HG03342 (cell line): ENCODE measurements at regions not wholly inside any gene's neighbourhood (a gene's known extent, or its start where the extent isn't known, plus 50 kb on each side); places are given as distances from the start of the nearest gene placed in this dataset.

Source experiments
- ATAC-seq: cut with Tn5 transposase; IDR thresholded peaks from one replicate; pipeline ENCODE4 v1.9.1; 2021; ENCODE audit warnings: mild to moderate bottlenecking, moderate library complexity; ENCODE audit not compliant: unreplicated experiment

DNA sequence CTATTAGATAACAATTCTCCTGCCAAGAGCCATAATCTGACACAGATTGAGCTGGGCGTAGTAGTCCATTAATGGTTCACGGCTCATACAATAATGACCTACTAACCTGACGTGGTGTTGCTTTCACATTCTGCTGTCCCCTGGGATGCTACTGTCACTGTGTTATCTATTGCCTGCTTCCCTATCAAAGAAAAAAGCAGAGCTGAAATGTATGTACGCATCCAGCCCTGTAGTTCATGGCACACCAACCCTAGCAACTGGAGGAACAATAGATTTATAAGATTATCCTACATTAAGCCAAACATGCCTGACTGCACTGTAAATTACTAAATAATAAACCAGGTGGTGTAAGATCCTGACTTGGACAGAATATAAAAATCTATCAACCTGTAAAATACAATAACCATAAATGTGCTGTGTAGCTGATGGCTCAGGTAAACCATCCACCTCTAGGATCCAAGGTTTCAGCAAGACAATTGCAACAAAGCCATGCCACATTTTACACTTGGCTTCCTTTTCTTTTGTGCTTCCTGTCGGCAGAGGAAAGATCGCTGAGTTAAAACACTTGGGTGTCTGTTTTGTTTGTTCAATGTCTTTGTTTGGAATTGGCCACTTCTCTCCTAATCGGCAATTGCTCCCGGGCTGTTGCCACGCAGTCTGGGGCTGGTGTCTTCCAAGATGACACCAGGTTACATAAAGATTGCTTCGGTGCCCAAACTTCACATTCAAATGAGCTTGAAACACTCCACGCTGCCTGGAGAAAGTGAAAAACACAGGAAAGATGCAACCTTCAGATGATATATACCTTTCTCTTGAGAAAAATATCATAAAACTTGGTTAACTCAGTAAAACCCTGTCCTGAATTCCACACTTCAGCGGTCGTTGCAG lies 143.9 kb upstream of the MGMT start:
- no peak for ATAC-seq

GRCh38 chr10:129323879-129324278 lies 143.2 kb upstream of the MGMT start:
- no peak for ATAC-seq

GRCh38 chr10:129325893-129326292 lies 141.1 kb upstream of the MGMT start:
- ATAC-seq: no peak

DNA sequence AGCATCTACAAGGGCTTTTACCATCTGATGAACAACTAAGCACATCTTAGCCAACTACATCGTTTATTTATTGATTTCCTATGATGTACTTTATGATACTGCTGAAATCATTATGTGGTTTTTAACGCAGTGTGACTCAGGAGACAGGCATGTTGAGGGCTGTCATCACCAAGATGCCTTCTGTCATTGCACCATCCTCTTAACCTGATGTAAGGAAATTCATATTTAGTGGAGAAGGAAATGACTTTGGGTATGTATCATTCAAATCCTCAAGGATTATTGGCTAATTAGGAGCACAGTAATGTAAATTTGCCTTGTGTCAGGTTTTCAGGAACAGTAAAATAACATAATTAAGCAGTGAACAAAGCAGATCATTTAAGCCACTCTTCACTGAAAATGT lies 138.5 kb upstream of the MGMT start:
- ATAC-seq: no peak

GRCh38 chr10:129329385-129330055 lies 137.5 kb upstream of the MGMT start:
- no peak for ATAC-seq

DNA sequence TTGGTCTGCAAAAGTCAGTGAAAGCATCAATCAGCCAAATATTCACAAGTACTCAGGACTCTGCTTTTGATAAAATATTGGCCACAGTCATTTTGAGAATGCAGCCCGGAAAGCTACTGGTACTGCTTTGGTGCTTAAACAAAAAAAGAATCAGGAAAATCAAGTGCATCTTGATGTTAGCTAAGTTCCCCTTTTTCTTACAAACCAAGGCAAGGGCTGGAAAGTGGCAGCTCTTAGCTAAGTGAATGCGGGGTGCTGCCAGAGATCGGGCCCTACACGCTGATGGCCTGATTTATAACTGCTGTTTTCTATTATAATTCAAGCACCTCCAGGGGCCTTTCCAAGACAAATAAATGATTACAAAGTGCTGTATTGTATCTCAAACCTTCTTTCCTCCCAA lies 136.8 kb upstream of the MGMT start:
- ATAC-seq: no peak

DNA sequence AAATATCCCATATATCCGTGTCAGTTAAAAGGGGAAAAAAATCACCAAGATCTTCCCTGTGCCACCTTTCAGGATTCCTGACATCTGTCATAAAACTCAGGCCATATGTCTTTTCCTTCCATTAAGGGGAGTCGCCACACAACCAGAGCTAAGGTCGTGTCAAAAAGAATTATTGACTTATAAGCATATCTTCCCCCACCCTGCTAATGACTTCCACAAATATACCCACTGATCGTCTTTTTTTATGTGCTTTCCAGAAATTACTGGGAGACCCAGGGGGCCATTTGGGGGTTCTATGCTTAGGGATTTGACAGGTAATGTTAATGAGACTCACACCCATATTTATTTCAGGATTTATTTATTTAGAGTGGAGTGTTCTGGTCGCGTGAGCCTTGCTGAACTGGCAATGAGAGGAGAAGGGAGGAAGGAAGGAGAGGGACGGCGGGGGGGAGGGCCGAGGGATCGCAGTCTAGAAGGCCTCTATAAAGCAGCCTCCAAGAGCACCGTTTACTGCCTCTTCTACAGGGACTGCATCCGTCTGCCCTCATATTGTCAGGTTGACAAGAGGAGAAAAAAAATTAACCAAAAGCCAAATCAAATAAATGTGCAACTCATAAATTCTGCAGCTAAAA lies 135.7 kb upstream of the MGMT start:
- ATAC-seq: no peak

GRCh38 chr10:129331839-129332220 lies 135.2 kb upstream of the MGMT start:
- ATAC-seq: no peak

DNA sequence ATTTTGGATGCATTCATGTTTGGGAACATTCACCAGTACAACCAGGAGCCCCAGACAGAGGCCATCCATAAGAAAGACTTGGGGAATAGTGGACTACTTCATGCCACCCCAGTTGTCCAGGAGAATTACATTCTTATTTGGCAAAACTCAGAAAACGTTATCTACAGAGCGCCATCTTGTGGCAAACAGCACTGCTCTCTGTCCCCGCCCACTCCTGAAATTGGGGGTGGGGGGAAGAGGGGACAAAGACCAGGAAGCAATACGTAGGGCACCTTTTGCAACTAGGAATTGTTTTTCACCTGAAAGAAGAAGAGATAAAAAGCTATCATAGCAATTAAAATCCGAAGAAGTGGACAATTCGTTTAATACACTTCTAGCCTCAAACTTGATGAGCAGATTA lies 134.6 kb upstream of the MGMT start:
- no peak for ATAC-seq

- no peak for ATAC-seq
Measured at GRCh38 chr10:129333706-129334105, 133.3 kb upstream of the MGMT start.

DNA sequence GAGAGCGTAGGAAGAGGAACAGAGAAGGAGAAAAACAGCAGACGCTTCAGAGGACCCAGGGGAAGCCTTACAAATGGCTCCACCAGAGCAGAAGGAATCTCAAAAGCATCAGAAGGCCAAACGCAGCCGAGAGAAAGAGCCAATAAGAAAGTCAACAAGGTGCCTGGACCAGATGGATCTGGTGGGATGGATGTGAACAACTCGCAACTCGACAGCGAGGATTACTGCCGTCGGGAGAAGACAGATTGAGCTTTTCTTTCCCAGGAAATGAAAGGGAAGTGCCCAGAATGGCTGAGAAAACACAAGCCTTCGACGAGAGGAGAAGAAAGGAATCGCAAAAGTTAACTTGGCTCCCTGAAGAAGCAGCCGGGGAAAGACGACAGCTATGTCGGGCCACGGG lies 132.8 kb upstream of the MGMT start:
- no peak for ATAC-seq

- no peak for ATAC-seq
Measured at GRCh38 chr10:129335396-129335795, 131.6 kb upstream of the MGMT start.

DNA sequence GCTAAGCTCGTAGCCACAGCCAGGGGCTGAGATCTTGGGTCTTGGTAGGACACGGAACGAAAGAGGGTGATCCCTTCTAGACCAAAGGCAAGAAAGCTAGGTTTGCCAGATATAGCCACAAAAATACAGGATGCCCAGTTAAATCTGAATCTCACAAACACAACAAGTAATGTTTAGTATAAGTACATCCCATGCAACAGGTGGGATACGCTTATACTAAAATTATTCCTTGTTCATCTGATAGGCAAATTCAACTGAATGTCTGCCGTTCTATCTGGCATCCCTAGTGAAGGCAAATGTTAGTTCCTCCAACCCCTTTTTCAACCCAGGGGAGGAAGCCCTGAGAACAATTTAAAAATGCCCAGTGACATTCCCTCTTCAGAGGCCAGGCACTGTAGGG lies 131.1 kb upstream of the MGMT start:
- no peak for ATAC-seq

- no peak for ATAC-seq
Measured at GRCh38 chr10:129339191-129339590, 127.8 kb upstream of the MGMT start.

GRCh38 chr10:129339841-129340240 lies 127.2 kb upstream of the MGMT start:
- no peak for ATAC-seq

DNA sequence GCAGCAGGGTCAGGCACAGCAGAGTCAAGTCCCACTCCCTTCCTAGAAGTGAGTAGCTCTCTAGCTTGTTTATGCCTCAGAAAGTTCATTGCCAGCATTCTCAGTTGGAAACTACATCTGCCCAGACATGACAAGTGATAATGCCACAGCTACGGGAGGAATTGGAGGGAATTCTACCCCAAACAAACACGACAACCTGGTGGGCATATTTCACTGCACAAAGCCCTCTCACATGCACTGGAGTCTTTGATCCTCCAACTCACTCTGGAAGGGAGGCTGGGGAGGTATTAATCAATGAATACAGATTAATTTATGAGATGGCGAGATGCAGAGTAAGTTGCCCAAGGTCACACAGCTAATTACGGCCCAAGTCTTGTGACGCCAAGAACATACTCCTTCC lies 126.0 kb upstream of the MGMT start:
- no peak for ATAC-seq

- ATAC-seq: no peak
Measured at GRCh38 chr10:129342385-129342784, 124.7 kb upstream of the MGMT start.

- no peak for ATAC-seq
Measured at GRCh38 chr10:129343141-129343540, 123.9 kb upstream of the MGMT start.

DNA sequence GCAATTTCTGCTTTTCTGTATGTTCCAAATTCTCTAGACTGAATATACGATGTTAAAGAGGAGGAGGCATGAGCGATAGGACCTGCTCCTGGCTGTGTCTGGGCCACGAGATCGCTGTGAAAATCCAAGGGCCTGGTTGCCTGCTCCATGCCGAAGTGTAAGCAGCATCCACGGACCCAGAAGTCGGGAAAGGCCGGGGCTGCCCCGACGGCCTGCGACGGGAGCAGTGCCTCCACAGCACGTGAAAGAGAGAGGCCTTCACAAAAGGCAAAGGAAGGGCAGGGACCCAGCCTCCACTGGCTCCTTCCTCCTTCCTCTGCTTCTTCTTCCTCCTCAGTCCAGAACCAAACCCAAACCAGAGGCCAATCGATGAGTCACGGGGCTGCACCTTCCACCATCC lies 122.9 kb upstream of the MGMT start:
- no peak for ATAC-seq

DNA sequence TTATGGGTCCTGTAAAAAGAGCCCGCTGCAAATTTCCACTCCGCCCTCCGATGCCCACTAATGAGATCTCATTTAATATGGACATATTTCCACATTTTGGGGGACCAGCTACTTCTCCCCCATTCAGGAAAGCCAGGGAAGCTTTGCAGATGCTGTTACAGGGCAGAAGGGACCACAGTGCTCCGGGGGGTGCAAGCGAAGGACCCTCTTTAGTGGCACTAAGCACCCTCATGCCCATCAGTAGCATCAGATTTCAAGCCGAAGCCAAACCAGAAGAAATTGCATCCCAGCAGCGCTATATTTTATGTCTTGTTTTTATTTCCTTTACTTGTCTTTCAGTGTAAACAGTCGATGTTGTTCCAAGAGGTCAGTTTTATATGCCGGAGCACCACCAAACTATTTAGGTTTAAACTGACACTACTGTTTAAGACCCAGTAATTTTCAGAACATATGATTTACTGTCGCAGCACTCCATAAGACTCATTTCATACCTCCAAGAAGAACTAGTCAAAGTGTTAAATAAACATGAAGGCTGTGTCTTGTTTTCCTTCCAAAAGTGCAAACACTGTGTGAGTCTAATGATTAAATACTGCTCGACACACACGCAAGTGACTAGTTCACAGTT lies 122.2 kb upstream of the MGMT start:
- no peak for ATAC-seq

- no peak for ATAC-seq
Measured at GRCh38 chr10:129345763-129346162, 121.3 kb upstream of the MGMT start.

- ATAC-seq: no peak
Measured at GRCh38 chr10:129350690-129351089, 116.4 kb upstream of the MGMT start.
